Limb (tissue), 2 donors: ENCODE measurements at regions not wholly inside any gene's neighbourhood (a gene's known extent, or its start where the extent isn't known, plus 50 kb on each side); places are given as distances from the start of the nearest gene placed in this dataset.
"Not testable (repeated sequence)": the region's sequence is repeated elsewhere in the genome, so short reads cannot be mapped to it uniquely, and the experiment has no call there.

ENCODE experiments used
- DNase-seq, 2 donors: peaks; one replicate each; pipeline ENCODE4 v3.0.0-alpha.2; 2016; ENCODE audit errors: extremely low spot score in 2 of 2

DNA sequence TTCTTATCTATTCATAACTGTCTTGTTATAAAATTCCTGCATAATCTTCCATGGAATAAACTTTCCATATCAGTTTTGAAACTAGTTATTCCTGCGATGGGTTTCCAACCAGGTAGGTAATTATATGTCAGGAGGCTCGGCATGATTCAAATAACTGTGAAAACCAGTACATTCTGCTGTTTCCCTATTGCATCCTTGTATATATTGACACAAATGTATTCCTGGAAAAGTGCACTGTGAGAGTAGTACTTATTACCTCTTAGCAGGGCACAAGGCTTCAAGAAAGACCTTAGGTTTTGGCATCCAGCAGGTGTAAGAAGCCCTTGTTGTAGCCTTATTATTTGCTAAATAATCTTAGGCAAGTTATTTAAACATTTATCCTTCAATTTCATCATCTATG, 1131.3 kb upstream of the ATXN8OS start:
- no peak for DNase-seq

DNA sequence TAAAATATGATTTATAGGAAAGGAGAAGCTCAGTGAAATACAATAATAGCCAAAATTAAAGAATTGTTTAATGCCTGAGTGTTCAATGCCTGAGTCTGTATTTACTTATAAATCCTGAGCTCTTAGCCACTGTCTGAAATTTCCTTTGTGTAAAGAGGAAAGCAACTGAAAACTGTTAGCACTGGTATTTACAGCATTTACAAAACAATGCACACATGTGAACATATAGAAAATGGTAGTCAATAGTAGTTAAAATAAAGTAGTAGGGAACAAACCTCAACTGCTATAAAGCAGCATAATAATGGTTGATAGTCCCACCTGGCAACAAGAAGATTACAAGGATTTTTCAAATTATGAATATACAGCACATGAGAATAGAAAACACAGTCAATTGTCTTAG, 1137.1 kb upstream of the ATXN8OS start:
- no peak for DNase-seq

DNA sequence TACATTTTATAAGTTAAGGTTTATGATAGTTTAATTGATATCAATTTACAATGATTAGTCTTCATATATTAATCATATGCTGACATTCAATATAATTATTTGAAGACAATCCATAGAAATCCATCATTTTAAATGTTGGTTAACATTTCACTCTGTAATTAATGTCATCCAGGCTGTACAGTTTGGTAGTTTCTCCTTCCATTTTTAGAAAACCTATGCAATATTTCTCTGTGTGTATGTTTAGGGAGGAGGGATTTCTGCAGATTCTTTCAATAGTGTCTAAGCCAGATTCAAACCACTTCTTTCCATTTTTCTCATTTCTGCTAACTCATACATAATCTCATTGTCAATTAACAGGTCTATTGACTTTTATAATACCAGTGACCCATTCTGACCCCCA, 1159.0 kb upstream of the ATXN8OS start:
- DNase-seq = no peak

DNA sequence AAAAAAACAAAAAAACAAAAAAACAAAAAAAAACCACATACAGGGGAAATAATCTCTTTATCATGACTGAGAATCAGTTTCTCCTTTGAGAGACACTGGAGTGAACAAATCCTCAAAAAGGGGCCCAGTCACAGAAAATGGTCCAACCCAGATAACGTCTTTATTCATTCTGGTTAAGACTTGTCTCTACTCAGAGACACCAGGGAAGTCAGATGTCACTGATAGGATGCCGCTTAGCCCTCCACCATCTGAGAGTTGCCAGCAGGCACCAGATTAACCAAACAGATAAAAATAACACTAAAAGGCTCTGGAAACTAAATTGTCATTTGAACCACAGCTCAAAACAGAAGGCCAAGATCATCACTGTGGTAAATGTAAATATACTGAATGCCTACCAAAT, 1163.4 kb upstream of the ATXN8OS start:
- DNase-seq = no peak

DNA sequence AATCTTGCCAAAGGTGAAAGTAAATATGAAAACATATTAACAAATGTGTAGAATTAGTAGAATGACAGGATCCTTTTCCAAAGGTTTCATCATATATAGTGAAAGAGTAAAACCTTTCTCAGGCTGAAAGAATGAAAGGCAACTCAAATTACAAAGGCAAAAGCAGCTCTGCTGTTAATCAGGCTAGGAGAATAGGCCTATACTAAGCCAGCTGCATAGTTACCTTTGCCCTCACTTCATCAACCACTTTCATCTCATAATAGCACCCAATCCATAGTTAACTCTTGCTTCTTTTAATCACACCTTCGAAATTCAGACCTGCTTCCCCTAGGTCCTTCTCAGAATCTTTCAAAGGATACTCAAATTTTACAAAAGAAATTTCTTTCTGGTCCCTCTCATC, 1167.6 kb upstream of the ATXN8OS start:
- DNase-seq = no peak

DNA sequence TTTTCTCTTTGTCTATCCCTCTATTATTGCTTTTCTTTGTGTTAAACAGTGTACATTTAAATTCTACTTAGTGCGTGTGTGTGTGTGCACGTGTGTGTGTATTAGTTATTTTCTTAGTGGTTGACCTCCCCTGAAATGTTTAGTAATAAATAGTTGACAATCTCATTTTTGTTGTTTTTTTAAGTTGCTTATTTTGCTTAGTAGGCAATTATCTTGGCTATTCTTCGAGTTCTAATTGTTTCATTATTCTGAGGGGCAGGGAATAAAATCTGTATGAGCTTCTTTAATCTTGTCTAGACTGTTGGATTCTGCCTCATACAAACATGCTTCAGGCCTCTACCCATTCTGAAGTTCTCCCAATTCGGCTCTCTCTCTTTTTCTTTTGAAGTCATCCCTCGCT, 1169.0 kb upstream of the ATXN8OS start:
- DNase-seq = no peak

DNA sequence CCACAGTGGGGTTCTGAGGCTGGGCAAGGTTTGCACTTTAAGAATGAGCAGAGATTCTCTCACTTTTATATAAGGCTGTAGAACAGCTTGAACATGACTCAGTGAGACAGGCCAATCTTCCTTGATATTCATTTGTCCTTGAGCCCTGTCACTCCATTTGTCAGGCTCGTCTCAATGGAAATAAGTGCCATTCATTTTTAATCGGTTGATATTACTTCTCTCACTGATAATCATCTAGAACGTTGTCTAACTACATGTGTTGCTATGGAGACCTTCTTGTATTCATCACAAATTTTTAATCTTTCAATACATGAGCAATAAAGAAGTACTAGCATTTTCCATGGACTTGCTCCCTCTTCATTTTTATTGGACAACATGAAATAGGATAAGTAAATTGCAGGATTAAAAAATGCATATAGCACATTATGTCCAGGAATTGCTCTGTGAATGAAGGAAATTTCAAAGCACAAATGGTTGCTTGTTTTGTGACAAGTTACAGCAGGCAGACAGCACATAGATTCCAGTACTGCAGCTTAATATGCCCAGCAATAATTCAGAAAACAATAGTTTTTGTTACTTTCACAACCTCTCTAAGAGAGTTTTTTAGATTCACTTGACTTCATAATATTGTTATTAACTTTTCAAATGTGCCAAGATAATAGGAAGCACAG, 1178.4 kb upstream of the ATXN8OS start:
- no peak for DNase-seq

DNA sequence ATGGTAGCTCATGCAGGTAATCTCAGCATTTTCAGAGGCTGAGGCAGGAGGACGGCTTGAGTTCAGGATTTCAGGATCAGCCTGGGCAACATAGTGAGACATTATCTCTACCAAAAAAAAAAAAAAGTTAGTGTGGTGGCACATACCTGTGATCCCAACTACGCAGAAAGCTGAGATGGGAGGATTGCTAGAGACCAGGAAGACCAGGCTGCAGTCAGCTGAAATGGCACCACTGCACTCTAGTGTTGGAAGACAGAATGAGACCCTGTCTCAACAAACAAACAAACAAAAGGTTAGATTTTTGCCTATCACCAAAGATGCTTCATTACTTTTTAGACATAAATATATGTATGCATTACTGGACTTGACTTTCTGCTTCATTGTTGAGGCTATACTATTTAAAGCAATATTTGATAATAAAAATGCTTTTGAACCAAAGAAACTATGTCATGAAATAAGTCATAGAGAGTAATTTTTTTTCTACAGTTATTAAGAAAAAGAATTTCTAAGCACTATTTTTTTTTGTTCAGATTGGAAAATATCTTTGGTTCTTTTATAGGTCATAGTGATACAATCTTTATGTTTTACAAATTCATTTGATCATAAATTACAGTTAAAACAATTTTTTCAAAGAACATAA, 1180.1 kb upstream of the ATXN8OS start:
- DNase-seq = peak; percentile 13 to 34

DNA sequence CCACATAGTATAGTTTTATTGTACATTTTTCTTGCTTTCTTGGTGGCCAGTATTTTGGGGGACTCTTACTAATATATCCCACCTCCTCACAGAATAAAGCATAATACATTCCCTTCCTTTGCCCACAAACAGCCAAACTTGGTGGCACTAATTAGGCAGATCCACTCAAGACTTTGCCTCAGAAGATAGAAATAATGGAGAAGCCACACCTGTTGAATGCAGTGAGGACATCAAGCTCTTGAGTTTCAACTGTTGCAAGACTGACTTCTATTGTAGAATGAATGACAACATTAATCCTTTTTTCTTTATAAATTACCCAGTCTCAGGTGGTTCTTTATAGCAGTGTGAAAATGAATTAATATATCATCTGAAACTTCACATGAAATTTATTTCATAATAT, 1183.6 kb upstream of the ATXN8OS start:
- DNase-seq = no peak

DNA sequence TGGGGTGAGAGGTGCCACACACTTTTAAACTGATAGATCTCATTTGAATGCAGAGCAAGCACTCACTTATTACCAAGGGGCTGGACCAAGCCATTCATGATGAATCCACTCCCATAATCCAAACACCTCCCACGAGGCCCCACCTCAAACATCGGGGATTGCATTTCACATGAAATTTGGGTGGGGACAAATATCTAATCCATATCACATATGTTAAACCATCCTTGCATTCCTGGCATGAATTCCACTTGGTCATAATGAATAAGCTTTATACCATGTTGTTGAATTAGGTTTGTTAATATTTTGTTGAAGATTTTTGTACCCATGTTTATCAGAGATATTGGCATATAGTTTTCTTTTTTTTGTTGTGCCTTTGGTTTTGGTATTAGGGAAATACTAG, 1198.7 kb upstream of the ATXN8OS start:
- DNase-seq = no peak

DNA sequence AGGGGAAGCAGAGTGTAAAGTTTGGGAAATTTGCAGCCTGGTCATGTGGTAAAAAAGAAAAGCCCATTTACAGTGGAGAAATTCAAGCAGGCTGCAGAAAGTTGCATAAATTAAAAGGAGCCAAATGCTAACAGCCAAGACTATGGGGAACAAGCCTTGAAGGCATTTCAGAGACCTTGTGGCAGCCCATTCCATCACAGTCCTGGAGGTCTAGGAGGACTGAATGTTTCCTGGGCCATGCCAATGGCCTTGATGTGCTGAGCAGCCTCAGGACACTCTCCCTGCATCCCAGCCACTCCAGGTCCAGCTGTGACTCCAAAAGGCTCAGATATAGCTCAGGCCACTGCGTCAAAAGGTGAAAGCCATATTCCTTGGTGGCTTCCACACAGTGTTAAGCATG, 1202.4 kb upstream of the ATXN8OS start:
- DNase-seq = no peak

DNA sequence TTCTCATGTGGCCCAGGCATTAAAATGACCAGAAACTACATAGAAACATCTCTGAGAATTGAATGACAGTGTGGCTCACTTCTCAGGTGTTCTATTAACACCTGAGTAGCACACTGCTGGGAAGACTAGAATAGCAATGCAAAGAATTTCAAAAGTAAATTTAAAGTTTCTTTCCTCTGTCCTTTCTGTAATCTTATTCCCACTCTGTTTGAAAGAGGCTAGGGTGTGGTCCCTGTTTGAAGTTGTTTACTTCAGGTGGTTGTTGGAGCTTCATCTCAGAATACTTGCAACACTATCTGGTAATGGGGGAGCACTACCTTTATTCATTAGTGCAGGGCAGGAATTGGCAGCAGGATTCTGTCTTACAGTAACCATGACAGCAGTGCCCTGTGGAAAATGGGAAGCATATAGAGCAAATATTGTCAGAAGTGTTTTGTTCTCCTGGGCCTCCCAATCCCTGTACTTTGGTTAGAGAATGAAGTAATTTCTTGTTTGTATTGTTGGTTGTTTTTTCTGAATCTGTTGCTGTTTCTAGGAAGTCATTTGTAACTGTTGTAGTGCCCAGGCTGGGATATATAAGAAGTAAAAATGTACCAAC, 1210.2 kb upstream of the ATXN8OS start:
- no peak for DNase-seq

DNA sequence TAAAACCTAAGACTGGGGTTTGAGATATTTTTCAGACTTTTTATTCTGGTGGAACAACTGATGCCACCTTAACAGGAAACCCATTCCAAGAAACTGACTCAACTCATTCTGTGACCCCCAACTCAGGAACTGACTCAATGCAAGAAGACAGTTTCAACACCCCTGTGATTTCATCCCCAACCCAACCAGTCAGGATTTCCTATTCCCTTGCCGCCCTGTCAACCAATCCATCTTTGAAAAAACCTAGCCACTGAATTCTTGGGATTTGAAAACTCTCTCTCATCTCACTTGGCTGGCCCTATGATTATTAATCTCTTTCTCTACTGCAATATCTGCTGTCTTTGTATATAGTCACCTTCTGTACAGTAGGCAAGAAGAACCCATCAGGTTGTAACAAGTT, 1211.9 kb upstream of the ATXN8OS start:
- DNase-seq = no peak

DNA sequence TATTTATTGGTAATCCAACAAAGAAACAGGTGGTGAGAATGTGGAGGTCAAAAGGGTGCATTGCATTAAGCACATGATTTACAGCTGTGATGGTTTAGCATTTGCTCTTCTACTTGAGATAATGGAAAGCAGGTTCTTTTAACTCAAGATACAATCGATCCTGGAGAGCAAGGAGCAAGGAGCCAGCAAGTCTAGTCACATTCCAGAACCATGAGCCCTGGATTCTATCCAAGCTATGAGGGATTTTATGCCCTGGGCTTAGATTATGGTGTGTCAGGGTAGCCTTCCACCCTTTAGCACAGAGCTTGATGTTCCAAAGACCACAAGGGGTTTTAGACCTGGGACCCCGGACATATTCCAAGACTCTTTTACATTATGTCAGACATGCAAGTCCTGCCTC, 1213.9 kb upstream of the ATXN8OS start:
- DNase-seq = not testable (repeated sequence)

DNA sequence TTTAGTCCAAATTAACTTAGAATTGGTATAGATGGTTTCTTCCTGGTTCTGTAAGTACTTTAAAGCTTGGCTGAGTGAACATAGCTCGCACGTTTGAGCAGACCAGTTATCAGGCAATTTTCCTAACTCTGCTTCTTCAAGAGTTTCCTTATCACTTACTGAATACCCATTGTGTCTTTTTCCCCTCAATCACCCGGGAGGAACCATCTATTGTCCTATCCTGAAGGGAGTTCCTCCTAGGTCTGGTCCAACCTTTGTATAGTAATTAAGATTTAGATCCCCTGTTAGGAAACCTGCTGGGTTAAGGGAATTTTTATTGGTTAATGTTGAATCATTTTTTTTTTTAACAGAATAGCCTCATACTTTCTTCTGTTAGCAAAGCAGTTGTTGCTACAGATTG, 1215.0 kb upstream of the ATXN8OS start:
- DNase-seq = not testable (repeated sequence)

DNA sequence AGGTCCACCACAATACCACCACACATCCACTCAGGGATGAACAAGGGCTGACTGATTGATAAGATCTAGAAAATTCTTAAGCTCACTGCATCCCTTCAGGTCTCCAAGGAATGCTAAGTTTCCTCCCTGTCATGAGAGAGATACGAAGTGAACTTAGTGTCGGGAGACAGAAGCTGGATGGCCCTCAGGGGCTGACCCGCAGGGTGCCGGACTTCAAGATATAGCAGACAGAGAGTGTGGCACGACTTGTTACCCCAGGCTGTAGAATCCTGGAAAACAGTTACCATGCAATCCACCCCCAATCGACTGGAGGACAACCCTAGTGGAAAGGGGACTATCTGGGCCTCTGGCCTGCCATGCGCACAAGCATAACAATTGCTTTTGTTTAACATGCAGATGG, 1217.5 kb upstream of the ATXN8OS start:
- not testable (repeated sequence) for DNase-seq

DNA sequence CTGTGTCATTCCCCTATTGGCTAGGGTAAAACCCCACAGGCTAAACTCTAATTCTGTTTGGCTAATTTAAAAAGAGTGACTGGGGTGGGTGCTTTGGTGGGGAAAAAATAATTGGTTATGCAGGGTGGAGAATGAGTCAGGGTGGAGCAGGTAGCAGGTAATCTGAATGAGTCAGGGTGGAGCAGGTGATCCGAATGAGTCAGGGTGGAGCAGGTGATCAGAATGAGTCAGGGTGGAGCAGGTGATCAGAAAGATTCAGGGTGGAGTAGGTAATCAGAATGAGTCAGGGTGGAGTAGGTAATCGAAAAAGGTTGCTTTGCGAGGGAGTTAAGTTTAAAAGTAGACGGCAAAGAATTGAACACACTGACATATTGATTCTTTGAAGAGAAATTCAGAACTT, 1218.8 kb upstream of the ATXN8OS start:
- DNase-seq = no peak

DNA sequence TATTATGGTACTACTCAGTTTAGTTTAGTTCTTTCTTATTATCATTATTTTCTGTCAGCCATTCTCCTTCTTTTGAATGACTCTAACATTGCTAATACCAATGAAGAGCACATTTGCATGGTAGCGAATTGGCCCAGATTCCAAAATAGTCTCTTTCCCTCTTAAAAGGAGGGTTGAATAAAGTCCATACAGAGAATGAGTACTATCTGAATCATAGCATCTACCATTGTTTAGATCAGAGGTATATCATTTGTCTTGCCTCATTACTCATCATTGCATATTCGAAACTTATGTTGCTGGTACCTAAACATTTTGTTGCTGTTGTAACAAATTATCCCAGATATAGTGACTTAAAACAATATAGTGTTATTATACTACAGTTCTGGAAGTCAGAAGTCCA, 1235.3 kb upstream of the ATXN8OS start:
- DNase-seq = no peak

DNA sequence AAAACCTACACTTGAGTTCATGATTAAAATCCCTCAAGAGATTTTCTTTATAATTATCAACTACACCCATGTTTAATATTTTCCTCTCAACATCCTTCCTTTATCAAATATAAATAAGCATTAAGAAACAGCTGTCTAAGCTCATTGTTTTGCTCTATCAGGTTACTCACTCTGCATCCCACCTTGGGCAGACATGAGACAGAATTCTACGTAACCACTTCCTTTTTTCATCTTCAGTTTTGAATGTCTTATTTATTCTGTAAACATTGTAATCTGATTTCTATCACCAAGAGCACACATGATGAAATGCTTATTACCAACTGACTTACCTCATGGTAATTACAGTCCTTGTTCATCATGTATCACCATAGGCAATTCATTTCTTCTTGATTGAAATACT, 1256.6 kb upstream of the ATXN8OS start:
- no peak for DNase-seq

DNA sequence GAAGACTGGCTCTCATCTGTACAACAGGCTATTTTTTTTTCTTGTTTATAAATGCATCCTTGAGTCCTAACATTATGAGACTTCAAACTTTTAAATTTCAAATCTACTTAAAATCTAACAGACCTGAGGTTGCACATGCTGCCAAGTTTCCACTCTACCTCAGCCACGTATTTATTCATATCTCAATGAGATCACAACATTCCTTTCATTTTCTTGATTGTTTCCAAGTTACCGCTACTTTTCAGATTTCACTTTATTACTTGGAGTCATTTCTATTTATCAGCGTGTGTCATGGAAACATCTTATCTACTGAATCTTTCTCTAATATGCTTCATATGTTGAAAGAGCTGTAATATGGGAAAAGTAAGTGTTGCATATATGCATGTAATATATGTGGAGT, 1257.5 kb upstream of the ATXN8OS start:
- DNase-seq = peak in 1 of 2 donors; percentile 17

DNA sequence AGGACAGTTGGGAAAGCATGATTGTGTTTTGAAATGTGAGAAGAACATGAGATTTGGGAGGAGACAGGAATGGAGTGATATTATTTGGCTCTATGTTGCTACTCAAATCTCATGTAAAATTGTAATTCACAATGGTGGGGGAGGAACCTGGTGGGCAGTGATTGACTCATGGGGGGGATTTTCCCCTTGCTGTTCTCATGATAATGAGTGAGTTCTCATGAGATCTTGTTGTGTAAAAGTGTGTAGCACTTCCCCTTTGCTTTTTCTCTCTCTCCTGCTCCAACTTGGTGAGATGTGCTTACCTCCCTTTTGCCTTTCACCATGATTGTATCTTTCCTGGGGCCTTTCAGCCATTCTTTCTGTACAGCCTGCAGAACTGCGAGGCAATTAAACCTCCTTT, 1261.0 kb upstream of the ATXN8OS start:
- no peak for DNase-seq

DNA sequence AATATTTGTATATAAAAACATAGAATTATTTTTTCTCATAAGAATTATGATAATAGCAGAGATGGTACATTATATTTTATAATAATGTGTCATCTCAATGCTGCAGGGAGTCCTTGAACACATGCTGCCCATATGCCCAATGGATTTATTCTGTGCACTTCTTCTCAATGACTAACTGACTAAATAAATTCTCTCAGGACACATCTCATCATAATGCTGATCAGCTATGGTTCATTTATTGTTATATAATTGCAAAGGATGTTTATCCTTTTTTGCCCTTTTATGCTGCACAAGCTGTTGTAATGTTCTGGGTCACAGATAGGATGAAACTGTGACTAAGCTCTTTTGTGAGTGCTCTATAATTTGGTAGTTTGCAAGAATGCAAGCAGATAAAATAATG, 1273.3 kb upstream of the ATXN8OS start:
- DNase-seq = no peak

DNA sequence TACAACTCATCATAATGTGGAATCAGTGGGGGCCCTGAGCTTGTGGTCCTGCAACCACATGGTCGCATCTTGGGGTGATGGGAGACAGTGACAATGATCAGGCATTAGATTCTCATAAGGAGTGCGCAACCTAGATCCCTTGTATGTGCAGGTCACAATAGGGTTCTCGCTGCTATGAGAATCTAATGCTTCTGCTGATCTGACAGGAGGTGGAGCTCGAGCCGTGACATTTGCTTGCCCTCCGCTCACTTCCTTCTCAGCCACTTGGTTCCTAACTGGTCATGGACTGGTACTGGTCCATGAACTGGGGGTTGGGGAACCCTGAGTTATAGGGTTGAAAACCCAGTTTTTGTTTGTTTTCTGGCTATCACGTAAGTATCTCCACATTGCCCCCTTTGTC, 1290.9 kb upstream of the ATXN8OS start:
- DNase-seq = no peak
